Stimulated activated naive CD4-positive, alpha-beta T cell (primary cell): ENCODE measurements at regions not wholly inside any gene's neighbourhood (a gene's known extent, or its start where the extent isn't known, plus 50 kb on each side); places are given as distances from the start of the nearest gene placed in this dataset.

Experiments used
- DNase-seq, 6 experiments: peaks; one replicate each; lab custom pipeline; 2025; lab: John Stamatoyannopoulos, UW

DNA sequence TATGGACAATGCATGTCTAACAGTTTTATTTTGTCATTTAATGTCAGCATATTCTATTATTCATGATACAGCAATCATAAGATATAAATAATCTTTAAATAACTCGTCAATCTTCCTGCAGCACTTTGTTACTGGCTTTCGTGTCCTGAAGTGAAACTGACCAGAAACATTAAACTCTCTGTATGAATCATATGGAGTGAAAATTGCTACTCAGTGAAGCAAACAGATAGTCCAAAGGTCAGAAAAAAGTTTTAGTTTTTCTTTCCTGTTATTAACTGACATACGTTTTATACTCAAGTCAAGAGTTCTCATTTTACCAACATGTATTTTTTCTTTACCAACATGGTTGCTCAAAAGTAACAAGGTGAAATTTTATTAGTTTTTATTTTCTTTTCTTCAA lies 106.8 kb upstream of the GALNT5 start:
- no peak for DNase-seq

DNA sequence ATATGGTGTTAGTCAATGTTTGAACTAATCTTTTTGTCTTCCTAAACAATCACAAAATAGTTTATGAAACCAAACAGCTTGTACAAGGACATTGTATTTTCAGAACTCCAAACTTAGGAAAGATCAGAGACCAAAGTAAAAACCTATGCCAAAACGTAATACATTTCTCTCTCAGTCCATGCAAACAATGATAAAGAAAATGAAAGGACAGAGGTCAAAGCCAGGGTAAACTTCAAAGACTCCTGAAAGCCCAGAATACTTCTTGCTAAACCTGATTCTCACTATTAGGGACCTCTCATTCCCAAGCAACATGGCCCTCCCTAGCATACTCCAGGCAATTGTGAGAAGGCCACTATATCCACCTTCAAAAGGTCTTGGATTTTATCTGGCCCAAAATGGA lies 105.1 kb upstream of the GALNT5 start:
- DNase-seq = no peak

DNA sequence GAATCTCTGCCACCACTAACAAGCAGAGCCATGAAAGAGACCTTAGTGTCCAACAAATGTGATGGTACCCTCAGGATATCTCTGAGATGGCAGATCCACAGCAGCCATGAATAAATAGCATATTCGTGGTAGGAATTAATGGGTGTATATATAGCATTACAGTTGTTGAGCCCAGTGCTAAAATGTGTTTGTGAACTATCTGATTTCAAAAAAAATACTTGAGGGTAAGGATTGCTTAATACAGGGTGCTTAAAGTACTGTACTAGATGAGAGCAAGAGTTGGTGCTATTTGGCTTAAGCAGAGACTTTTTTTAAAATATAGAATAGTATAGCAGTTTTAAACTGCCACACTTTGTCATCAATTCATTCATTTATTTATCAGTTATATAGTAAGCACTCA lies 101.5 kb upstream of the GALNT5 start:
- no peak for DNase-seq

DNA sequence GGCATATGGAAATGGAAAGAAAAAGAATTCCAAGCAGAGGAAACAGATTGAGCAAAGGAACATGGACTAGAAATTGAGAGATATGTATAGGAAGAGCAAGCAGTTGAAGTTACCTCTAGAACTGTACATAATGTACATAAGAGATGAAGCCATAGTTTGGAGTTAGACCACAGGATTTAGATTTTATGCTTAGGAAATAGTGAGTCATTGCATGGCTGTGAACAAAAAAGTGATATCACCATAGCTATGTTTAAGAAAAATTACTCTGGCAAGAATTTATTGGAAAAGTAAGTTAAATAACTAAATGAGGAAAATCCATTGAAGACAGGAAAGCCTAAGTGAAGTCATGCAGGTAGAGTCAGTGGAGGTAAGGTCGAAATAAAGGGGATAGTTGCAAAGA lies 99.4 kb upstream of the GALNT5 start:
- DNase-seq = no peak

DNA sequence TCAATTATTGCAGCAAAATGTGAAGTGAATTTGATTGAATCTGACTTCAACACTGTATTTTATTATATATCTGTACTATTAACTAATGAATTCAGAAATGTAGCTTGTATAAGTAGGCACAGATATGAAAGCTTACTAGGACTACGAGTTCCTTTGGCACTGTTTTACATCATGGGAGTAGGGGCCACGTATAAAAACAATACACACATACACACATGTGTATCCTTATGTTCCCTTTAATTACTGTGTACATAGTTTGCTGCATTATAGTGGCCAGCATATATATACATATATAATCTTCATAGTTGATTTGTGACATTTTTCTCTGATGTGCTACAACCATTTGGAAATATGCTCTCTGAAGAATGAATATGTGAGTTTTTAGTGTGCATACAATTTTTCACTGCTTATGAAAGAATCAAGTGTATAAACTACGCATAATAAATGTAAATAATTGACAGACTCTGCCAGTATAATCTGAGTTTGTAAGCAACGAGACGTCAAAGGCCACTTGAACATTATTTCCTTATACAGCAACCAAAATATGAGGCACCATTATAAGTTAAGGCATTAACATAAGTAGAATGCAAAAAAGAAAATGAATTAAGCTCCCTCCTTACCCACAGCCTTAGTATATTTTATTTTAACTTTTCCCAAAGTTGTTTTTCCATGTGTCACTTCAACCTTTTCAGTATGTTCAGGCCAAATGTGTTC lies 98.1 kb upstream of the GALNT5 start:
- DNase-seq = no peak

DNA sequence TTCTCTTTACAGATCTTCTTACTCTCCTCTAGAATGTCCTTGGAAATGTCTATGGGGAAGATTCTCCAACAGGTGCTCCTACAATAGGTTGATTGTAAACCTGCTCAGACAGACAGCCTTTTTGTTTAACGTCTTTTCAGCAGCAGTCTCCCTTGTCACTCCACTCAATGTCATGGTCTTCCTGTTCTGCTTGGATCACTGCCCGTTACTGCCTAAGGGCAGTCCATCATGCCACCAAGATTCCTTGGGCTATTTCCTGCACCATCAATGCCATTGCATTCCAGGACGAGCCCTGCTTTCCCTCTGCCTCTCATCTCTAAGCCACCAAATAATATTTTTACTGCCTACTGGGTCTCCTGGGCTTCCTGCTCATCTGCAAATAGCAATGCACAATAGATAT lies 97.4 kb upstream of the GALNT5 start:
- no peak for DNase-seq

DNA sequence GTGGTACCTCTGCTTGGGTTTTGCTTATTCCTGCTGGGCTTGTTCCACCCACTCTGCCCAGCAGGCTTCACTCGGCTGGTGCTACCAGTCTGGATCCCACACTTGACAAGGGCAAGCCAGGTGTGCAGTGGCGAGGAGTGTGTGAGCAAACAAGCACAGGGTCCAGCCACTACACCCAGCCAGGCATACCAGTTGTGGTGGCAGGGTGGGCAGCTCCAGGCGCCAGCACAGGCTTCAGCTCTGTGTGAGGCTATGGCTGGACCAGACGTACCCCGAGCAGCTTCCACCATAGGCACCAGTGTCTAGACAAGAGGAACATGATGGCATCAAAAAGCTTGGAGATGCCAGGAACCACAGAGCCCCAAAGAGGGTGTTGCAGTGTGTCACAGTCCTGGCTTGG lies 93.1 kb upstream of the GALNT5 start:
- no peak for DNase-seq

DNA sequence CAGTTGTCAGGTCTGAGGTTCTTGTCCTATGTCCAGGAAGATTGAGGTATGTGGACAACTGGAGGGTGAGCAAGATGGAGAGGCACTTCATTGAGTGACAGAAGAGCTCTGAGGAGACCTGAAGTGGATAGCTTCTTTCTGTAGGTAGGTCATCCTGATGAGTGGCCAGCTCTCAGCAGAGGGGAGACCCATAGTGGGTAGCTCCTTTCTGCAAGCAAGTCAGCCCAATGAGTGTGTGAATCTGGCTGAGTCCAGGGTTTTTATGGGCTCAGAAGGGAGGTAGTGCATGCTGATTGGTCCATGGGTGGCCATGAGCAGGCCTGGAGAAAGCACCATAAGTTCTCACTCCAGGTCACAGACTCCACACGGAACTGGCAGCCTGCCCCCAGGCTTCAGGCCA lies 92.6 kb upstream of the GALNT5 start:
- DNase-seq = no peak

DNA sequence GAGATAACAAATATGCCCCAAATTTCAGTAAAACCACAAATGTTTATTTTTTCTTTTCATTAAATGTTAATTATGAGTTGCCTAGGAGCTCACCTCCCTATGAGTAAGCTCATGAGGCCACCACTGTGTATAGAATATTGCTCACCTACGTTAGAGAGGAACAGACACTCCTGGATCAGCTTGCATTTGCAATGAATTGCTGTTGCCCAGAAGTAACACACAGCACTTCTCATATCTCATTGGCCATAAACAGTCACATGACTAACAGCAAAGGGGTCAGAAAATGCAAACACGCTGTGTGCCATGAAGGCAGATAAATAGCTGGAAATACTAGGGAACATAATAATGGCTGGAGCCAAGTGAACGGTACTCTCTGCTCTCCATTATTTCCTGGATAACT lies 89.0 kb upstream of the GALNT5 start:
- DNase-seq = no peak

DNA sequence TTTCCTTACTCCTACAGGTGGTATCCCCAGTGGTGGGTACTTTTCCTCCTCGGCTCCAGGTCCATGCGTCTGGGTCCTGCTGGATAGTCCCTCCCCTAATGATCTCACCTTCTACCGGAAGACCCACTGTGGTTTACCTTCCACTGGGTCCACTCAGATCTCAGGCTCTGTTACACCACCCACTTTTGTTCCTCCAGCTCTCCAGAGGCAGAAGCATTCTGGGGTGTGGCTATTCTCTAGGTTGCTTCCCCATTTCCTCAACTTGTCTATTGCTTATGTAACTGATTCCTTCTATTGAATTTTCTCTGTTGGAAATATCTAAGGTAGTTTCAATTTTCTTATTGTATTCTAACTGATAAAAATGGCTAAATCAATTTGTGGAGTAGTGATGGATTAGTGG lies 87.6 kb upstream of the GALNT5 start:
- DNase-seq = no peak

DNA sequence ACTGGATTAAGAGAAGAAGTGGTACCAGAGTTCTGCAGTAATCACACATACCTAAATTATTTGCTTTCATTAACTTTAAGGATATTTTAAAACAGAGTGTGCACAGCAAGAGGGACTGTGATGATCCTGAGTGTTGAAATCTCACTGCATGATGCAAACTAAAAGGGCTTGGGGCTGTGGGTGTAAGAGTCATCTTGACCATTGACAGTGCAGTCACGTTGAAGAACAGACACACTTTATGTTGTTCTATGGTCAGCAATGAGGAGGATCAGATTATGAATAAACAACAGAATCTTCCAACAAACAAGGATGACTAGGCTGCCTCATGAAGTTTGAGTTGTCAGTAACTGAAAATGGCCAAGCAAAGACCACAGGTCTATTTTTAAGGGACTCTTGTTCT lies 87.2 kb upstream of the GALNT5 start:
- DNase-seq = no peak

DNA sequence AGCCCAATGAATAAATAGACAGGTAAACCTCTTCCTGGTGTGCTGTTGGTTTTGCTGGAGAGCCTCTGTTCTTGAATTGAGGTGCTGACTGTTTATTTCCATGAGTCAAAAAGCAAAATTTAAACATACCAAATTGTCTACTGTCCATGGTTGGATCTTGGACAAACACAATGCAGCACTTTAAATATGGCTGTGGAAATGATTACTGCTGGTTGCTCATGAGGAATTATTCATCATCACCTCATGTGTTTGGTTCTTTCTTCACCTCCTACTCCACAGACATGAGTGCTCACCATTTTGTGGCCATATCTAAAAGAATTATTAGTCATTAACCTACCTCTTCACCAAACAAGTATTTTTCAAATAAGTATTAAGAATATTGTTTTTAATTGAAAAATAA lies 85.3 kb upstream of the GALNT5 start:
- no peak for DNase-seq

DNA sequence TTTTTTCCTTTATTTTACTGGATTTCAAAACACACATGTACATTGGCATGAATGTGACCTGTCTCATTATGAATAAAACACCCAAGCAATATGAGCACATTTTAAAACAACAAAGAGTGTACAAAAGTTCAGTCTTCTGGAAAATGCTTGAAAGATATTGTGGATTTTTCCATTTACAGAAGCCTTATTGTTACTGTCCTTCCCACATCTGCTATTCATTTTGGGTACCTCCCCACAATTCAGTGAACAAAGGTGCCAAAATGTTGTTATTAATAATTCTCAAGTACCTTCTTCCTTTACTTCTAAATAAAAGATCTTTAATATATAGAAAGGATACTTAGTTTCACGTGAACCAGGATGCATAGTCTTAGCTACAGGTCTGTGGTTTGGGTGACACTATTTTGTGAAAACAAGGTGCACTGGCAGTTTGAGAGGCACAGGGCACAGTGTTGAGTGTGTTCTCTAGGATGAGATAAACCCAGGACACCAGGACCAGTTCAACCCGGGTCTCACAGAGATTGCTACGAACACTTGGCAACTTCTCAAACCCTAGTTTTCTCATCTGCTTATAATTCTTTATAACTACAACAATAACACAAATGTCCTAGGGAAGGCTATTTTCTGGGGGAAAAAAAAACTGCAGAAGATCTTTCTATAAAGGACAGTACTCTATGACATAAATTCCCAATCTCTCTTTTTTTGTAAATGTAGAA lies 84.5 kb upstream of the GALNT5 start:
- DNase-seq = no peak

DNA sequence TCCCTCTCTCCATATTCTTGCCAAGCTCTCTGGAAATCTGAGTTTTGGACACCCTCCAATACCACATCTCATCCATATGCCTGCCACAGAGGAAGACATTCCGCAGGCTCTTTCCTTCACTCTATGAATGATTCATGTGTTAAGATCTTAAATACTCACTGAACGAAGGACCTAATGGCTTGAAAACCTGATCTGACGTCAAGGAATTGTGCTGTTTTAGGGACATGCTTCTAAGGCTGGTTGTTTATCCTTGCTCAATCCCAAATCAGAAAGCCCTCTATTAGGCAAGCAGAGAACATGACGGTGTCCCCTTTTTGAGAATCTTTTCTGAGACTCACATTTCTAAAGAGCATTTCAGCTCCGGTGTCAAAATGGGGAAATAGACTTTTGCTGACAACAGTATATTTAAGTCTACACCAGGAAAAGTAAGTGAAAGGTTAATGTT lies 83.7 kb upstream of the GALNT5 start:
- no peak for DNase-seq

DNA sequence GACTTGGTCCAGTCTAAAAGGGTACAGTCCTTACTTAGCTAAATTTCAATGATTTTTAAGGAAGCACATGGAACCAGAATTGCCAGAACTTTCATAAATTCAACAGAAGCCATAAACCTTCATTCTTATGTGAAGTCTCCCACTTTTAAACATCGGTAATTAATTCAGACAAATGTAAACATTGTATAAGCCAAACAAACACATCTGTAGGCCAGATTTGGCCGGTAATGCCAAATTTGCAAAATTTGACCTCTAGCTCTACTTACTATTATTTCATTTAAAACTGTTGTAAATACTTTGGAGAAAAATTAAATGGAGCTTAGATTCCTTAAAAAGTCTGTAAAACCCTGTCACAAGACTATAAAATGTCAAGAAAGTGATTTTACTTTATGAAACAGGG lies 83.2 kb upstream of the GALNT5 start:
- no peak for DNase-seq

DNA sequence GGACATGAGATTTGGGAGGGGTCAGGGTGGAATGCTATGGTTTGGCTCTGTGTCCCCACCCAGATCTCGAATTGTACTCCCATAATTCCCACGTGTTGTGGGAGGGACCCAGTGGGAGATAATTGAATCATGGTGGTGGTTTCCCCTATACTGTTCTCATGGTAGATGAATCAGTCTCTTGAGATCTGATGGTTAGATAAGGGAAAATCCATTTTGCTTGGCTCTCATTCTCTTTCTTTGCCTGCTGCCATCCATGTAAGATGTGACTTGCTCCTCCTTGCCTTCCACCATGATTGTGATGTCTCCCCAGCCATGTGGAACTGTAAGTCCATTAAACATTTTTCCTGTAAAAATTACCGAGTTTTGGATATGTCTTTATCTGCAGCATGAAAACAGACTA lies 80.9 kb upstream of the GALNT5 start:
- no peak for DNase-seq

DNA sequence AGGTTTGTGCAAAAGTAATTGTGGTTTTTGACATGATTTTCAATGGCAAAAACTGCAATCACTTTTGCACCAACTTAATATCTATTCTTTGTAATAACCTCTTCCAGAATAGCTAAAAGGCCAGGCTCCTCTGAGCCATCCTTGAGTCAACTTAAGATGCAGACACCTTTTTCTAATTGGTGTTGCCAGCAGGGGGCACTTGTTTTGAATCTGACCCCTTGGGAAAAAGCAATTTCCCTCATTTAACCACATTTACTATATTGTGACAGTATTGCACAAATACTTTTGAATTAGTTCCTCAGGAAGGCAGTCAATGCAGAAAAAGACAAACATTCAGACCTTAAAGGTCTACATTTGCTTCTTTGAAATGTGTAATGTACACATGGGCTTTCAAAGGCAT lies 78.6 kb upstream of the GALNT5 start:
- no peak for DNase-seq

DNA sequence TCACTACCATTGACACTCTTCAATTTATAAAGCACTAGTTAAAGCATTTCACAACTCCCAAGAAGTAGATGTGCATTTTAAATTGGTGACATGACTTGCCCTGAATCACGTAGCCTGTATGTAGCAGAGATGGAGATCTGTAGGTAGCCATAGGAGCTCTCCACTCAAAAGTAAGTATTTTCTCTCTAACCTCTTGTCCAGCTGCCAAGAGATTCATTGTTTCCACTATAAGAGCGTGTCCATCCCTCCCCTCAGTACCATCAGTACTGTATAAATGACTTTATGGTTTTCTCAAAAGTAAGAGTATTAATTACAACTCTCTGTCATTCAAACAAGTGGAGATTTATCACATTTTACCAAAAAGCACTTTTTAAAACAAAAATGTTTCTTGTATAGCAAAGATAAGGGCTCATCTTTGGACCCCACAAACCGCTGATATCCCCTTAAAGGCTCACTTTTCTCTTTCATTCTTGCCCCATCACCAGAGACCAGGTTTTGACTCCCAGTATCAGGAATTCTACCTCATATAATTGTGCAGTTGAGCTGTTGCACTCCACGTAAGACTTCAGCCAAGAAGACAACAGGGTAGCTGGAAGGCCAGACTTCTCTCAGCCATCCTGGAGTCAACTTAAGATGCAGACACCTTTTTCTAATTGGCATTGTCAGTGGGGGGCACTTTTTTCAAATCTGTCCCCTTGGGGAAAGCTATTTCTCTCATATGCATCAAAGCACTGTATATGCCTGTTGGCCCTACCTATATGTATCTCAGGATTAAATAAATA lies 78.0 kb upstream of the GALNT5 start:
- no peak for DNase-seq

DNA sequence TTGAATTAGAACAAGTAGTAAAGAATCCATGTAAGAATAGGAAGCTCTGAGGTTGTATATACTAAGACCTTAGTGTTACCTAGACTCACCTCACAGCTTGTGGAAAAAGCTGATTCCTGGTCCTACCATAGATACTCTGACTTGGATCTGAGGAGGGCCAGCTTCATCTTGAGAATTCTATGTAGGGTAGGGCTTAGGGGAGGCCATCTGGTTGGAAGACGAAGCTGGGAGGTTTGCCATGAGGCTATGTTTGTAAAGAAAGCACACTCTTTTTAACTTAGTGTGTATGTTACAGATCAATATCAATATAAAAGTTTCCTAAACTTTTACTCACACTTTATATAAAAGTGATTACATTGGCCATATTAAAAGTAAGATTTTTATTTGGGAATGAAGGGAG lies 77.1 kb upstream of the GALNT5 start:
- DNase-seq = no peak

DNA sequence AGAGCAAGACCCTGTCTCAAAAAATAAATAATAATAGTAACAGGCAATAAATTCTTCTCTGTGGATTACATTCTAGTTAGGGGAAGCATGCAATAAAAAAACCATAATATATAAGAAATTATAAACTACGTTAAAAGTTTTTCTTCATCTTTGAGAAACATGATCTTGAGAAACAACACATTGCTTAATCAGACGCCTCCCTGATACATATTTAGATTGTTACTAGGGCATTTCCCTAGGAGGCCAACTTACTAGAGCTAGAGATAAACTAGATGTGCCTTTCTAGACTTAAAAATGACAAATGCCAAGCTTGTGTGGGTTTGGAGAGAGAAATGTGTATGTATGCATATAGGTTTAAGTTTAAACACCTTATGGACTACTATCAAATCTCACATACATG lies 76.3 kb upstream of the GALNT5 start:
- no peak for DNase-seq

DNA sequence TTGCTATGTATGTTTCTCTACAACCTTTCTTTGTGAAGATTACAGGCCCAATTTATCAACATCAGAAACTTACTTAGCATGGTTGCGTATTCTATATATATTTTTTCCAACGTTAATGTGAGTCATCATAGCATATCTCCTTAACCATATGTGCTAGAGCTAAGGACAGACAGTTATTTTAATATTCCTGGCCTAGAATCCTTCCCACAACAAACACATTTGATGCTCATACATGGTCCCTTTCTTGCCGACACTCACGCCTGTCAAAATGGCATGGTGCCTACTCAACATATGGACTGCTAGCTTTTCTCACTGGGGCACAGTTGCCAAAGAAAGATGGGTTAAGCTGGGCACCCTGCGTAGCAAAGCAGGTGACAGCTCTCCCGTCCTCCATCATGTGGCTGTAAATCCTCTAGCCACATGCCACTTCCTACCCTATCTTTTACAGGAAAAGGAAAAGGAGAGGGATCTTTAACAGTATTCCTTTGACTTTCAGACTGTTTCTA lies 75.2 kb upstream of the GALNT5 start:
- no peak for DNase-seq

DNA sequence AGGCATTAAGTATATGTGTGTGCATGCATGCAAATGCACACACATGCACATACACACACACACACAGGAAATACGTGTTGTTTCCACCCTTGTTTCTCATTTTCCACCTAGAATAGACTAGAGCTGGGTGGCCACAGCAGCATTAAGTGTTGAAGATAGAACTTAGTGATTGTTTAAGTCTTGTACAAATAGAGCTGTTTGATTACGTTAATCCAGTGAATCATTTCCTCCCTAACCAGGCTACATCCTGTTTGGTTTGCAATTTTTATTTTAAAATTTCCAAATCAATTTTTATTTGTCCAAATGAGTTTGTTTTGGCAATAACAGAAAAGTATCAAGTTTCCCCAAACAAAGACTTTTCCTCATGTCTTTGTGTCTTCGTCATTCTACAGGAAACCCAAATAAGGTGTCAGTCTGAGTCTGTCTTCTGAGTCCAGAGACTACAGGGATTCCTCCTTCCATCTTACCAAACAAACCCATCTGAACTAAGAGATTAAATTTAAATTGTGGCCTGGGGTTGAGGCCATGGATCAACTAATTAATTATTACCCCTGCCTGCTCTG lies 74.6 kb upstream of the GALNT5 start:
- no peak for DNase-seq
